ENCODE measurements at regions not wholly inside any gene's neighbourhood (a gene's known extent, or its start where the extent isn't known, plus 50 kb on each side); places are given as distances from the start of the nearest gene placed in this dataset.

GRCh38 chr2:176646033-176646615 is 376.9 kb downstream of the MTX2 start:
- no peak for DNase-seq (ENCODE audit: low read depth in 2 of 2)

- DNase-seq (ENCODE audit: low read depth in 2 of 2) = no peak
Measured at GRCh38 chr2:176647325-176648165, 378.3 kb downstream of the MTX2 start.

- DNase-seq (ENCODE audit: low read depth in 2 of 2) = no peak
Measured at GRCh38 chr2:176648700-176649297, 379.6 kb downstream of the MTX2 start.

- peak in 1 of 2 experiments; percentile 26 for DNase-seq (ENCODE audit: low read depth in 2 of 2)
Measured at GRCh38 chr2:176650104-176650837, 381.0 kb downstream of the MTX2 start.

- no peak for DNase-seq (ENCODE audit: low read depth in 2 of 2)
Measured at GRCh38 chr2:176650838-176651555, 381.8 kb downstream of the MTX2 start.

- peak in 1 of 2 experiments; percentile 43 for DNase-seq (ENCODE audit: low read depth in 2 of 2)
Measured at GRCh38 chr2:176652300-176653182, 383.3 kb downstream of the MTX2 start.

GRCh38 chr2:176653479-176654443 is 384.5 kb downstream of the MTX2 start:
- peak; percentile 39 to 42 for DNase-seq (ENCODE audit: low read depth in 2 of 2)

GRCh38 chr2:176656038-176656775 is 387.0 kb downstream of the MTX2 start:
- no peak for DNase-seq (ENCODE audit: low read depth in 2 of 2)

GRCh38 chr2:176656776-176657140 is 387.5 kb downstream of the MTX2 start:
- DNase-seq (ENCODE audit: low read depth in 2 of 2) = no peak

GRCh38 chr2:176657393-176657792 is 388.2 kb downstream of the MTX2 start:
- no peak for DNase-seq (ENCODE audit: low read depth in 2 of 2)

- DNase-seq (ENCODE audit: low read depth in 2 of 2) = no peak
Measured at GRCh38 chr2:176658708-176659107, 389.5 kb downstream of the MTX2 start.

GRCh38 chr2:176662753-176663152 is 393.5 kb downstream of the MTX2 start:
- no peak for DNase-seq (ENCODE audit: low read depth in 2 of 2)

- no peak for DNase-seq (ENCODE audit: low read depth in 2 of 2)
Measured at GRCh38 chr2:176664478-176664877, 395.2 kb downstream of the MTX2 start.

GRCh38 chr2:176665086-176665485 is 395.8 kb downstream of the MTX2 start:
- DNase-seq (ENCODE audit: low read depth in 2 of 2) = no peak

GRCh38 chr2:176668912-176669311 is 399.7 kb downstream of the MTX2 start:
- no peak for DNase-seq (ENCODE audit: low read depth in 2 of 2)

- no peak for DNase-seq (ENCODE audit: low read depth in 2 of 2)
Measured at GRCh38 chr2:176669398-176670174, 400.3 kb downstream of the MTX2 start.

GRCh38 chr2:176675271-176675949 is 406.2 kb downstream of the MTX2 start:
- DNase-seq (ENCODE audit: low read depth in 2 of 2) = no peak

Data from fibroblast of skin of left quadriceps (primary cell).